ENCODE measurements at regions not wholly inside any gene's neighbourhood (a gene's known extent, or its start where the extent isn't known, plus 50 kb on each side); places are given as distances from the start of the nearest gene placed in this dataset.

- Histone ChIP-seq H3K27ac (no peak overlapping the region), H3K4me3 (no peak overlapping the region), H3K27me3 (no peaks in the 10 kb centered on the region), H3K9me3 (no peaks in the 10 kb centered on the region), H3K4me1 (no peaks in the 10 kb centered on the region), H3K36me3 (no peaks in the 10 kb centered on the region)
- TF ChIP-seq EP300 (IDR thresholded peaks at IDR 0.05), result no peak
- peak; percentile 21 to 49 (median 40) for TF ChIP-seq CTCF (IDR thresholded peaks at IDR 0.05)
- DNase-seq (ENCODE audit: low spot score in 2 of 2), result no peak
- 49 to 77% methylated on average over 1 of the region's 1 CpG for WGBS, 2 donors
Measured at GRCh38 chr4:11805842-11806241, 377.1 kb upstream of the HS3ST1 start.

DNA sequence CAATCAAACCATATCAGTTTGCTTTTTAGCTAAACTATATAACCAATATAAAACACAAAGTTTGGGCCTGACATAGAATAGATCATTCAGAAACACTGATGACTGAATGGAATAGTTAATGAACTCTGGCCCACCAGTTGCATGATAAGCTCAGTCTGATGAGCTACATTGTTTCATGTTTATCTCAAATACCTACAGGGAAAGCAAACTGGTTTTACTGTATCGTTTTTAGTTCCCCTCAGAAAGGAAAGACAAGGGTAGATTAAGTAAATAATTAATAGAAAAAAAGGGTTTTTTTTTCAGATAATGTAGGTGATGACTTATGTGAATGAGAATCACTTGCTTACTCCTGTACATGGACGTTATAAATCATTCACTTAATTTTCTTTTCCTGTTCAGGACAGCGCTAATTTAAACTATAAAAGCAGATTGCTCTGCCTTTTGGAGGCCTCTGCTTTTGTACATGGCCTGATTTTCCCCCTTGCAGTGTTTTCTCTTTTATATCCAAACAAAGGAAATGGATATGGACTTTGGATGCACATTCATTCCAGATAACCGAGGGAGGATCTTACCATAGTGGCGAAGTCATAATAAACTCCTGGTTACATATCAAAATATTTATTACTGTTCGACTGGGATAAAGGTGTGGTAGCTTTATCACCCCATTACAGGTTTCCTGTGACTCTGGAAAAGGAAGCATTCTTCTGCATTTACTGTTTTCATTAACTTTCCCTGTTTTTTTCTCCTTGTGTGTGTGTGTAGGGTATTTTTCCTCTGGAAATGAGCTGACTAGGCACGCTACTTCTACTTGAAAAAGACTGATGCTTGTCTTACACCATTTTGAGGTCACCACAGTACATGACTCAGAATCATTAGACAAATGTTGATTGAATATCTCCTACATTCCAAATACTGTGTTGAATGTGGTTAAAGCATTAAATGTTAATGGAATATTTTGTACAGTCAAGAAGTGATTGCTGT is 373.1 kb upstream of the HS3ST1 start:
- no peak overlapping the region for H3K27ac ChIP-seq
- WGBS, 2 donors, result 58 to 64% methylated on average over 7 of the region's 7 CpGs
- no peaks in the 10 kb centered on the region for H3K27me3 ChIP-seq
- no peaks in the 10 kb centered on the region for H3K36me3 ChIP-seq
- no peak for DNase-seq (ENCODE audit: low spot score in 2 of 2)
- no peaks in the 10 kb centered on the region for H3K4me1 ChIP-seq
- TF ChIP-seq EP300 (IDR thresholded peaks at IDR 0.05) (peak in 1 of 2 donors; percentile 9), POLR2A (IDR thresholded peaks at IDR 0.05) (no peak)
- peaks cover 0 to 4% (median 0%) of the 10 kb centered on the region in 4 donors for H3K9me3 ChIP-seq
- no peak overlapping the region for H3K4me3 ChIP-seq

DNA sequence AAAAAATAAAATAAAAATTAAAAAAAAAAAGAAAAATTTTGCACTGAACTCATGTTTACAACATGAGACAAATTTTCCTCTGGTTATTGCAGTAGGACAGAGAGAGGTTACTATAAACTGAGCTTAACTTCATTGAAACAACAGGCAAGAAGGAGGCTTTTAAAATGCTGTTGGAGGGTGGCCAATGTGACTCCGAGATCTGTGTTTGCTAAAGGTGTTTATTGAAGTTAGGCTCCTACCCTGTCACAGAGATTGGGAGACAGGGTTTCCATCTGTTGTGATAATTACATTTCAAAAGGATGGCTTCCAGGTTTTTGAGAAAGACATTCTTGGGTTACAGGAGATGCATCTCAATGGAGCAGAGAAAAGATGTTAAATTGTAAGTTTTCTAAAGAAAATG is 370.5 kb upstream of the HS3ST1 start:
- H3K4me1 ChIP-seq, result no peaks in the 10 kb centered on the region
- H3K4me3 ChIP-seq, result no peak overlapping the region
- peaks cover 0 to 4% (median 0%) of the 10 kb centered on the region in 4 donors for H3K9me3 ChIP-seq
- H3K27me3 ChIP-seq, result no peaks in the 10 kb centered on the region
- H3K27ac ChIP-seq, result no peak overlapping the region
- no peaks in the 10 kb centered on the region for H3K36me3 ChIP-seq
- TF ChIP-seq CTCF (IDR thresholded peaks at IDR 0.05) (no peak), POLR2A (IDR thresholded peaks at IDR 0.05) (no peak), EP300 (IDR thresholded peaks at IDR 0.05) (no peak)
- DNase-seq (ENCODE audit: low spot score in 2 of 2), result no peak
- 54 to 73% methylated on average over 1 of the region's 1 CpG for WGBS, 2 donors

DNA sequence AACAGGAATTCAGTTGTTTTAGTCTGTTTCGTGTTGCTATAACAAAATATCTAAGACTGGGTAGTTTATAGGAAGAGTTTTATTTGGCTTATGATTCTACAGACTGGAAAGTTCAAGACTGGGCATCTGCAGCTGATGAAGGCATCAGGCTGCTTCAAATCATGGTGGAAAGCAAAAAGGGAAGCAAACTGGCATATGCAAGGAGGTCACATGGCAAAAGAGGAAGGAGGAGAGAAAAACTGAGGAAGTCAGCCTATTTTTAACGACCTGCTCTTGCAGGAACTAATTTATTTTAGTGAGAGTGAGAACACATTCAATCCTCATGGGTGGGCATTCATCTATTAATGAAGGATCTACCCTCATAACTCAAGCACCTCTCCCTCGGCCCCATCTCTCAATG is 363.1 kb upstream of the HS3ST1 start:
- TF ChIP-seq EP300 (IDR thresholded peaks at IDR 0.05), result no peak
- no peak overlapping the region for H3K4me3 ChIP-seq
- H3K4me1 ChIP-seq, result no peaks in the 10 kb centered on the region
- peaks cover 0 to under 1% (median 0%) of the 10 kb centered on the region in 4 donors for H3K9me3 ChIP-seq
- no peaks in the 10 kb centered on the region for H3K36me3 ChIP-seq
- no peak overlapping the region for H3K27ac ChIP-seq
- WGBS, 2 donors, result 68 to 78% methylated on average over 3 of the region's 3 CpGs
- no peaks in the 10 kb centered on the region for H3K27me3 ChIP-seq
- no peak for DNase-seq (ENCODE audit: low spot score in 2 of 2)

GRCh38 chr4:11790230-11790629 is 361.5 kb upstream of the HS3ST1 start:
- Histone ChIP-seq H3K4me3 (no peak overlapping the region), H3K27ac (no peak overlapping the region), H3K4me1 (no peaks in the 10 kb centered on the region), H3K27me3 (no peaks in the 10 kb centered on the region), H3K36me3 (no peaks in the 10 kb centered on the region), H3K9me3 (no peaks in the 10 kb centered on the region)
- WGBS, 2 donors, result 87 to 90% methylated on average over 4 of the region's 4 CpGs
- TF ChIP-seq EP300 (IDR thresholded peaks at IDR 0.05), result no peak
- no peak for TF ChIP-seq CTCF (IDR thresholded peaks at IDR 0.05)
- no peak for TF ChIP-seq POLR2A (IDR thresholded peaks at IDR 0.05)
- DNase-seq (ENCODE audit: low spot score in 2 of 2), result no peak

- no peaks in the 10 kb centered on the region for H3K36me3 ChIP-seq
- no peaks in the 10 kb centered on the region for H3K4me1 ChIP-seq
- H3K27ac ChIP-seq, result no peak overlapping the region
- no peak for DNase-seq (ENCODE audit: low spot score in 2 of 2)
- no peak overlapping the region for H3K4me3 ChIP-seq
- WGBS, 2 donors, result 59 to 64% methylated on average over 1 of the region's 1 CpG
- TF ChIP-seq CTCF (IDR thresholded peaks at IDR 0.05), result no peak
- no peak for TF ChIP-seq POLR2A (IDR thresholded peaks at IDR 0.05)
- TF ChIP-seq EP300 (IDR thresholded peaks at IDR 0.05), result no peak
- H3K27me3 ChIP-seq, result no peaks in the 10 kb centered on the region
- H3K9me3 ChIP-seq, result no peaks in the 10 kb centered on the region
Measured at GRCh38 chr4:11783588-11783987, 354.9 kb upstream of the HS3ST1 start.

All from tibial nerve (tissue), 4 donors.